Activated B cell treated with CpG ODN at 0.5 μM for 24 hours (primary cell): ENCODE measurements at regions not wholly inside any gene's neighbourhood (a gene's known extent, or its start where the extent isn't known, plus 50 kb on each side); places are given as distances from the start of the nearest gene placed in this dataset.

Experiments used
- ATAC-seq: fragments of 200-7000 bp; cut with Tn5 transposase; one replicate; pipeline ENCODE4 v1.10.0; 2021; ENCODE audit warnings: low read depth, mild to moderate bottlenecking, moderate library complexity
- CTCF ChIA-PET: fragments of 350-600 bp; sonication (Branson Sonifier 250); formaldehyde crosslinking; loops from one replicate; lab custom pipeline; 2021; ENCODE audit warnings: antibody characterized with exemption; lab: Charles Lee
- POLR2A ChIA-PET: fragments of 350-600 bp; sonication (Branson Sonifier 250); formaldehyde crosslinking; loops from one replicate; lab custom pipeline; 2021; ENCODE audit warnings: antibody characterized with exemption; lab: Charles Lee
- DNase-seq: peaks from one replicate; pipeline ENCODE4 v3.0.0; 2022
- H3K27ac Mint-ChIP-seq: one replicate; pipeline ENCODE4 v1.8.0; 2020; ENCODE audit warnings: mixed read lengths
- H3K27me3 Mint-ChIP-seq: one replicate; pipeline ENCODE4 v1.8.0; 2021; ENCODE audit warnings: mixed read lengths
- H3K36me3 Mint-ChIP-seq: one replicate; pipeline ENCODE4 v1.8.0; 2021; ENCODE audit warnings: low read depth, mixed read lengths
- H3K4me1 Mint-ChIP-seq: one replicate; pipeline ENCODE4 v1.8.0; 2021; ENCODE audit warnings: mixed read lengths
- H3K4me3 Mint-ChIP-seq: one replicate; pipeline ENCODE4 v1.8.0; 2020; ENCODE audit warnings: mild to moderate bottlenecking, mixed read lengths
- H3K9me3 Mint-ChIP-seq: one replicate; pipeline ENCODE4 v1.8.0; 2020; ENCODE audit warnings: mixed read lengths
- intact Hi-C: fragments of 100-400 bp; cut with micrococcal nuclease; formaldehyde crosslinking; loops from one replicate; pipeline ENCODE4 v1.15.1; 2024
- TF ChIP-seq, protein P1 (sequence below): fragments of 200-600 bp; IDR thresholded peaks from one replicate; pipeline ENCODE4 v1.8.0; 2022; ENCODE audit warnings: antibody characterized with exemption, mild to moderate bottlenecking

- TF ChIP-seq, protein P1, sequence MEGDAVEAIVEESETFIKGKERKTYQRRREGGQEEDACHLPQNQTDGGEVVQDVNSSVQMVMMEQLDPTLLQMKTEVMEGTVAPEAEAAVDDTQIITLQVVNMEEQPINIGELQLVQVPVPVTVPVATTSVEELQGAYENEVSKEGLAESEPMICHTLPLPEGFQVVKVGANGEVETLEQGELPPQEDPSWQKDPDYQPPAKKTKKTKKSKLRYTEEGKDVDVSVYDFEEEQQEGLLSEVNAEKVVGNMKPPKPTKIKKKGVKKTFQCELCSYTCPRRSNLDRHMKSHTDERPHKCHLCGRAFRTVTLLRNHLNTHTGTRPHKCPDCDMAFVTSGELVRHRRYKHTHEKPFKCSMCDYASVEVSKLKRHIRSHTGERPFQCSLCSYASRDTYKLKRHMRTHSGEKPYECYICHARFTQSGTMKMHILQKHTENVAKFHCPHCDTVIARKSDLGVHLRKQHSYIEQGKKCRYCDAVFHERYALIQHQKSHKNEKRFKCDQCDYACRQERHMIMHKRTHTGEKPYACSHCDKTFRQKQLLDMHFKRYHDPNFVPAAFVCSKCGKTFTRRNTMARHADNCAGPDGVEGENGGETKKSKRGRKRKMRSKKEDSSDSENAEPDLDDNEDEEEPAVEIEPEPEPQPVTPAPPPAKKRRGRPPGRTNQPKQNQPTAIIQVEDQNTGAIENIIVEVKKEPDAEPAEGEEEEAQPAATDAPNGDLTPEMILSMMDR, result no peak
- DNase-seq, result no peak
- Mint-ChIP-seq H3K27ac (no peak overlapping the region), H3K4me3 (no peak overlapping the region), H3K27me3 (no peaks in the 10 kb centered on the region), H3K36me3 (no peaks in the 10 kb centered on the region), H3K9me3 (peaks cover 6% of the 10 kb centered on the region), H3K4me1 (no peaks in the 10 kb centered on the region)
- ChIA-PET POLR2A (no interaction called here), CTCF (no interaction called here)
- ATAC-seq, result no peak
- intact Hi-C loops, result no loop called here
Observed at GRCh38 chr4:125390727-125391126, 76.0 kb downstream of the FAT4 start.

- Mint-ChIP-seq H3K36me3 (no peaks in the 10 kb centered on the region), H3K9me3 (peaks cover 6% of the 10 kb centered on the region), H3K27me3 (no peaks in the 10 kb centered on the region), H3K27ac (no peak overlapping the region), H3K4me3 (no peak overlapping the region), H3K4me1 (no peaks in the 10 kb centered on the region)
- CTCF ChIA-PET, result no interaction called here
- intact Hi-C loops, result no loop called here
- no peak for ATAC-seq
- POLR2A ChIA-PET, result no interaction called here
- DNase-seq, result no peak
- TF ChIP-seq, protein P1, result no peak
Observed at GRCh38 chr4:125392694-125393093, 77.9 kb downstream of the FAT4 start.

DNA sequence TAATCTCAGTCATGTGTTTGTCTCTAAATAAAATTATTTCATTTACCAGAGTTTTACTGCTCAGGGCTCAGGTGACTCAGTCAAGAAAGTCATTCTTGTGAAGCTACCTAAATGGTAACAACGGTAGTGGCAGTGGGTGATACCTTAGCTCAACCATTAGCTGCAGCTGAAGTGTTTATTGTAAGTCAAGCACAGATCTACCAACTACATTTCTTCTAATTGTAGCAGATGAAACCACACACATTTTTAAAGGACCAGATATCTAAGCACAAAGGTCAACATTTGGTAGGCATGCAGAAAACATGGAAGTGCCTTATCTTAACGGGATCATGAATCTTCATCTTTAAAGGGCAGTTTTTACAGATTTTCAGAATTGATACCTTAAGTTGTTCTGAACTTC lies 79.1 kb downstream of the FAT4 start:
- Mint-ChIP-seq H3K4me3 (no peak overlapping the region), H3K4me1 (no peaks in the 10 kb centered on the region), H3K27me3 (no peaks in the 10 kb centered on the region), H3K9me3 (peaks cover 6% of the 10 kb centered on the region), H3K27ac (no peak overlapping the region), H3K36me3 (no peaks in the 10 kb centered on the region)
- POLR2A ChIA-PET, result no interaction called here
- no peak for DNase-seq
- intact Hi-C loops, result no loop called here
- CTCF ChIA-PET, result no interaction called here
- TF ChIP-seq, protein P1, result no peak
- ATAC-seq, result no peak

DNA sequence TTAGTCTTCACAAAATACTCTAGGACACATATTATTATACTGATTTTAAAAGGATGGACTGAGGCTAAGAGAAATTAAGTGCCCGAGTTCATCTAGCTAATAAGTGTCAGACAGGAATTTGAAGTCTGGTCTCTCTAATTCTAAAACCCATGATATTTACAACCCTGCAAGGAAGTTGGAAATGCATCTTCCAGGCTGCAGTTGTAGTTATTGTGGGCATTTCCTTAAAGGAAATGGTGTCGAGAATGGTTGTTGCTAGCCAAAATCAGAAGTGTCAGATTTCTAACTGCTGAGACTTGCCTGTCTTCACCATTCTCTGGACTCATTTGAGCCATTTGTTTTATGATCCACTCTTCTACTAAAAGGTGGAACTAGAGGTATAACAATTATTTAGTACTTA lies 82.5 kb downstream of the FAT4 start:
- no peak for DNase-seq
- Mint-ChIP-seq H3K27me3 (no peaks in the 10 kb centered on the region), H3K4me3 (no peak overlapping the region), H3K4me1 (no peaks in the 10 kb centered on the region), H3K36me3 (no peaks in the 10 kb centered on the region), H3K27ac (no peak overlapping the region), H3K9me3 (no peaks in the 10 kb centered on the region)
- TF ChIP-seq, protein P1, result no peak
- CTCF ChIA-PET, result no interaction called here
- intact Hi-C loops, result no loop called here
- ATAC-seq, result no peak
- POLR2A ChIA-PET, result no interaction called here

- Mint-ChIP-seq H3K36me3 (no peaks in the 10 kb centered on the region), H3K4me1 (no peaks in the 10 kb centered on the region), H3K9me3 (no peaks in the 10 kb centered on the region), H3K27me3 (no peaks in the 10 kb centered on the region), H3K4me3 (no peak overlapping the region), H3K27ac (no peak overlapping the region)
- intact Hi-C loops, result no loop called here
- no peak for DNase-seq
- TF ChIP-seq, protein P1, result no peak
- ATAC-seq, result no peak
- POLR2A ChIA-PET, result no interaction called here
- CTCF ChIA-PET, result no interaction called here
Observed at GRCh38 chr4:125398263-125399002, 83.7 kb downstream of the FAT4 start.
